Psoas muscle (tissue), 7 donors: ENCODE measurements at regions not wholly inside any gene's neighbourhood (a gene's known extent, or its start where the extent isn't known, plus 50 kb on each side); places are given as distances from the start of the nearest gene placed in this dataset.
"Not testable (repeated sequence)": the region's sequence is repeated elsewhere in the genome, so short reads cannot be mapped to it uniquely, and the experiment has no call there.

ENCODE experiments used
- ATAC-seq, 4 donors: fragments of 200-7000 bp; cut with Tn5 transposase; one replicate each; pipeline ENCODE4 v1.9.1; 2020; ENCODE audit warnings: moderate library complexity in 3 of 4, mild to moderate bottlenecking in 2 of 4
- DNase-seq, 2 donors: peaks; one replicate each; pipeline ENCODE4 v3.0.0-alpha.2; 2020
- H3K27ac ChIP-seq: fragments of 200-600 bp; one replicate; pipeline ENCODE4 v1.8.0; 2022
- H3K27me3 ChIP-seq, 3 donors: fragments of 200-600 bp in 1 of 3; one replicate each; pipeline versions ENCODE4 v1.6.1 to v1.8.0; 2013 to 2022; ENCODE audit warnings: low read length in 2 of 3, mild to moderate bottlenecking in 2 of 3, moderate library complexity in 1 of 3; ENCODE audit not compliant: insufficient read depth in 3 of 3
- H3K36me3 ChIP-seq, 2 donors: fragments of 200-600 bp in 1 of 2; one replicate each; pipeline versions ENCODE4 v1.6.1 to v1.8.0; 2013 to 2022; ENCODE audit warnings: low read depth in 1 of 2, mild to moderate bottlenecking in 1 of 2, moderate library complexity in 1 of 2; ENCODE audit not compliant: insufficient read depth in 1 of 2
- H3K4me1 ChIP-seq: fragments of 200-600 bp; one replicate; pipeline ENCODE4 v1.8.0; 2022
- H3K4me3 ChIP-seq: fragments of 200-600 bp; one replicate; pipeline ENCODE4 v1.8.0; 2022; ENCODE audit warnings: mild to moderate bottlenecking
- H3K9me3 ChIP-seq: fragments of 200-600 bp; one replicate; pipeline ENCODE4 v1.8.0; 2022
- CTCF ChIP-seq: fragments of 200-600 bp; IDR thresholded peaks from one replicate; pipeline ENCODE4 v1.8.0; 2022; ENCODE audit warnings: antibody characterized with exemption
- WGBS, 3 donors: extraction: QIAGEN DNeasy Blood & Tissue Kit; methylation state at CpG; one replicate each; pipeline versions ENCODE4 v1.1.6 to v1.1.7; 2013; 5-methylcytosine and 5-hydroxymethylcytosine counted together
- intact Hi-C, 2 donors: fragments of 100-400 bp; cut with DNase I; formaldehyde crosslinking; loops; one replicate each; pipeline versions ENCODE4 v1.11.0 to v1.14.2; 2022
- donor health status: healthy with polysubstance abuse.
- donor health status: DM: no; HTN: no; CAD: no; lungs with moderate emphysema.
- donor health status: Bipolar disorder and iron deficiency.
- donor health status: healthy.
- donor health status: DM: yes; HTN: yes; CAD: no.
- donor health status: DM: no; HTN: no; CAD: no.
- donor health status: DM: yes; HTN: yes; CAD: no.

- Histone ChIP-seq H3K4me1 (no peaks in the 10 kb centered on the region), H3K36me3 (no peaks in the 10 kb centered on the region), H3K27ac (no peak overlapping the region), H3K9me3 (peaks cover 71% of the 10 kb centered on the region), H3K27me3 (no peaks in the 10 kb centered on the region), H3K4me3 (no peak overlapping the region)
- no peak for TF ChIP-seq CTCF
- DNase-seq, result no peak
- ATAC-seq, result no peak
- intact Hi-C loops, result no loop called here
- 58 to 64% (median 64%) methylated on average over 2 of the region's 2 CpGs for WGBS, 3 donors
Observed at GRCh38 chr16:31785126-31785525, 88.5 kb upstream of the ZNF267 start.

- no peak overlapping the region for H3K27ac ChIP-seq
- 78 to 85% (median 84%) methylated on average over 3 of the region's 3 CpGs for WGBS, 3 donors
- ATAC-seq (no peak), DNase-seq (no peak)
- H3K27me3 ChIP-seq, result no peaks in the 10 kb centered on the region
- H3K36me3 ChIP-seq, result no peaks in the 10 kb centered on the region
- H3K9me3 ChIP-seq, result peaks cover 4% of the 10 kb centered on the region
- no peaks in the 10 kb centered on the region for H3K4me1 ChIP-seq
- TF ChIP-seq CTCF, result no peak
- no peak overlapping the region for H3K4me3 ChIP-seq
- intact Hi-C loops, result no loop called here
Observed at GRCh38 chr16:31807086-31807485, 66.5 kb upstream of the ZNF267 start.

- no peak for ATAC-seq
- Histone ChIP-seq H3K4me3 (no peak overlapping the region), H3K27me3 (no peaks in the 10 kb centered on the region), H3K9me3 (no peaks in the 10 kb centered on the region), H3K27ac (no peak overlapping the region), H3K4me1 (no peaks in the 10 kb centered on the region), H3K36me3 (no peaks in the 10 kb centered on the region)
- WGBS, 3 donors, result 51 to 58% (median 58%) methylated on average over 5 of the region's 5 CpGs
- intact Hi-C loops, result no loop called here
- TF ChIP-seq CTCF, result no peak
- no peak for DNase-seq
Observed at GRCh38 chr16:31810863-31811262, 62.7 kb upstream of the ZNF267 start.

- DNase-seq, intact Hi-C loops, H3K4me1 ChIP-seq, H3K27ac ChIP-seq, H3K4me3 ChIP-seq, ATAC-seq, H3K27me3 ChIP-seq, H3K9me3 ChIP-seq, H3K36me3 ChIP-seq: not testable (repeated sequence)
- 60 to 72% (median 61%) methylated on average over 3 of the region's 6 CpGs for WGBS, 3 donors
Observed at GRCh38 chr16:31816141-31816540, 57.5 kb upstream of the ZNF267 start.

GRCh38 chr16:31819386-31819785 lies 54.2 kb upstream of the ZNF267 start:
- Histone ChIP-seq H3K9me3 (peaks cover 2% of the 10 kb centered on the region), H3K27ac (no peak overlapping the region), H3K27me3 (peaks cover 0 to 8% (median 3%) of the 10 kb centered on the region in 3 donors), H3K4me1 (no peaks in the 10 kb centered on the region), H3K4me3 (no peak overlapping the region), H3K36me3 (no peaks in the 10 kb centered on the region)
- ATAC-seq (no peak), DNase-seq (no peak)
- intact Hi-C loops, result no loop called here
- WGBS, 3 donors, result 10 to 23% (median 14%) methylated on average over 27 to 38 of the region's 38 CpGs
- no peak for TF ChIP-seq CTCF
